C4-2B (cell line): ENCODE measurements at regions not wholly inside any gene's neighbourhood (a gene's known extent, or its start where the extent isn't known, plus 50 kb on each side); places are given as distances from the start of the nearest gene placed in this dataset.
"Not testable (repeated sequence)": the region's sequence is repeated elsewhere in the genome, so short reads cannot be mapped to it uniquely, and the experiment has no call there.

Experiments used
- CTCF ChIP-seq: fragments of 450-650 bp; conservative IDR thresholded peaks from 2 replicates; pipeline ENCODE4 v1.5.1; 2017; ENCODE audit warnings: mild to moderate bottlenecking
- ZFX ChIP-seq: fragments of 450-650 bp; IDR thresholded peaks from 2 replicates; pipeline ENCODE4 v1.6.1; 2017

- TF ChIP-seq CTCF, ZFX: not testable (repeated sequence)
Measured at GRCh38 chr4:49560883-49561282, 574.8 kb downstream of the CWH43 start.
